ENCODE measurements at regions not wholly inside any gene's neighbourhood (a gene's known extent, or its start where the extent isn't known, plus 50 kb on each side); places are given as distances from the start of the nearest gene placed in this dataset.

- TF ChIP-seq CTCF (conservative IDR thresholded peaks at IDR 0.05) = no peak
- no peak for TF ChIP-seq ZFX (IDR thresholded peaks at IDR 0.05)
Observed at GRCh38 chr10:36247478-36247877, 605.4 kb upstream of the FZD8 start.

Data from C4-2B (cell line).